H1 (cell line): ENCODE measurements at regions not wholly inside any gene's neighbourhood (a gene's known extent, or its start where the extent isn't known, plus 50 kb on each side); places are given as distances from the start of the nearest gene placed in this dataset.

Experiments
- CTCF ChIA-PET: fragments of 300-600 bp; sonication (Branson Sonifier 250); formaldehyde crosslinking; loops from one replicate; lab custom pipeline; 2021; ENCODE audit not compliant: partially characterized antibody; lab: Charles Lee
- POLR2A ChIA-PET: fragments of 300-600 bp; sonication (Branson Sonifier 250); formaldehyde crosslinking; loops from one replicate; lab custom pipeline; 2021; ENCODE audit warnings: inconsistent platforms; ENCODE audit not compliant: partially characterized antibody; lab: Charles Lee
- DNase-seq, 2 experiments: peaks; one replicate each; pipeline versions ENCODE4 v3.0.0 to v3.0.0-alpha.2; 2010 to 2022; ENCODE audit warnings: low spot score in 2 of 2, low read depth in 1 of 2, mixed read lengths in 1 of 2
- FAIRE-seq: peaks from 2 replicates; lab custom pipeline; 2011; peaks lifted over from hg19 to GRCh38; lab: Jason Lieb, UNC
- H2AFZ ChIP-seq: 2 replicates; pipeline ENCODE4 v1.8.1; 2012; ENCODE audit warnings: low read length, inconsistent platforms
- H2AK5ac ChIP-seq: 2 replicates; pipeline ENCODE4 v1.6.1; 2013; ENCODE audit warnings: low read depth, low read length
- H2BK120ac ChIP-seq: replicated peaks from 2 replicates; pipeline ENCODE3; 2013; ENCODE audit warnings: low read depth, low read length, inconsistent platforms
- H2BK12ac ChIP-seq: 2 replicates; pipeline ENCODE4 v1.6.1; 2013; ENCODE audit warnings: low read depth, low read length
- H2BK15ac ChIP-seq: 2 replicates; pipeline ENCODE4 v1.6.1; 2013; ENCODE audit warnings: low read length
- H2BK20ac ChIP-seq: 2 replicates; pipeline ENCODE4 v1.6.1; 2013; ENCODE audit warnings: low read length
- H2BK5ac ChIP-seq: 2 replicates; pipeline ENCODE4 v1.6.1; 2013; ENCODE audit warnings: low read depth, low read length
- H3K14ac ChIP-seq: 2 replicates; pipeline ENCODE4 v1.6.1; 2013; ENCODE audit warnings: inconsistent platforms; ENCODE audit not compliant: insufficient read length
- H3K18ac ChIP-seq: 2 replicates; pipeline ENCODE4 v1.6.1; 2013; ENCODE audit warnings: low read length; ENCODE audit errors: extremely low read depth
- H3K23ac ChIP-seq: 2 replicates; pipeline ENCODE4 v1.6.1; 2013; ENCODE audit warnings: inconsistent platforms; ENCODE audit not compliant: insufficient read length
- H3K23me2 ChIP-seq: 2 replicates; pipeline ENCODE4 v1.6.1; 2013; ENCODE audit warnings: low read depth, low read length
- H3K27ac ChIP-seq: 2 replicates; pipeline ENCODE4 v1.6.1; 2011; ENCODE audit warnings: low read depth, low read length, inconsistent platforms
- H3K27me3 ChIP-seq, 4 experiments: replicated peaks in 1 of 4; 1 replicate in 1 of 4; 2 replicates in 3 of 4; pipeline versions ENCODE4 v1.6.1 to v1.8.1; 2011 to 2013; ENCODE audit warnings: low read length in 3 of 4, mild to moderate bottlenecking in 3 of 4, inconsistent platforms in 2 of 4, mixed read lengths in 2 of 4, moderate library complexity in 1 of 4; ENCODE audit not compliant: control insufficient read depth in 3 of 4, insufficient read depth in 3 of 4; ENCODE audit errors: extremely low read depth in 1 of 4
- H3K36me3 ChIP-seq, 4 experiments: 2 replicates each; pipeline versions ENCODE4 v1.6.1 to v1.8.1; 2011 to 2013; ENCODE audit warnings: mild to moderate bottlenecking in 4 of 4, low read length in 3 of 4, moderate library complexity in 2 of 4, control low read depth in 1 of 4, inconsistent platforms in 1 of 4; ENCODE audit not compliant: insufficient read depth in 4 of 4, control insufficient read depth in 2 of 4
- H3K4ac ChIP-seq: replicated peaks from 2 replicates; pipeline ENCODE3; 2013; ENCODE audit warnings: low read length, low read depth, mixed read lengths, inconsistent platforms; ENCODE audit not compliant: insufficient read length
- H3K4me1 ChIP-seq, 4 experiments: replicated peaks in 1 of 4; 1 replicate in 1 of 4; 2 replicates in 3 of 4; pipeline versions ENCODE4 v1.6.1 to v1.8.1; 2011 to 2013; ENCODE audit warnings: low read length in 3 of 4, inconsistent platforms in 2 of 4, mixed read lengths in 1 of 4; ENCODE audit not compliant: insufficient read depth in 4 of 4, control insufficient read depth in 3 of 4
- H3K4me2 ChIP-seq, 2 experiments: 2 replicates each; pipeline versions ENCODE4 v1.6.1 to v1.8.1; 2011 to 2013; ENCODE audit warnings: low read depth in 2 of 2, low read length in 2 of 2, control low read depth in 1 of 2, inconsistent platforms in 1 of 2, mild to moderate bottlenecking in 1 of 2; ENCODE audit not compliant: insufficient read depth in 1 of 2
- H3K4me3 ChIP-seq, 4 experiments: fragments of 200-600, 300-600 bp in 1 of 4; sonication (generic), shearing (Covaris generic), sonication (Bioruptor Twin) in 1 of 4; 2 replicates each; pipeline versions ENCODE4 v1.5.1 to v1.8.1; 2011 to 2016; ENCODE audit warnings: low read length in 4 of 4, low read depth in 3 of 4, control low read depth in 2 of 4, inconsistent platforms in 2 of 4, mild to moderate bottlenecking in 2 of 4, mixed read lengths in 1 of 4, moderate library complexity in 1 of 4; ENCODE audit not compliant: insufficient read depth in 2 of 4; ENCODE audit errors: extremely low read depth in 1 of 4
- H3K56ac ChIP-seq: replicated peaks from 2 replicates; pipeline ENCODE3; 2013; ENCODE audit warnings: low read depth, mild to moderate bottlenecking, mixed read lengths, low read length, inconsistent platforms; ENCODE audit not compliant: insufficient read length
- H3K79me1 ChIP-seq: 2 replicates; pipeline ENCODE4 v1.6.1; 2013; ENCODE audit warnings: low read depth, low read length, control low read depth
- H3K79me2 ChIP-seq, 2 experiments: 2 replicates each; pipeline versions ENCODE4 v1.6.1 to v1.8.1; 2012 to 2013; ENCODE audit warnings: low read length in 2 of 2, mild to moderate bottlenecking in 2 of 2, inconsistent platforms in 1 of 2; ENCODE audit not compliant: insufficient read depth in 2 of 2, control insufficient read depth in 1 of 2
- H3K9ac ChIP-seq, 4 experiments: replicated peaks in 1 of 4; 1 replicate in 1 of 4; 2 replicates in 3 of 4; pipeline versions ENCODE4 v1.6.1 to v1.8.1; 2011 to 2013; ENCODE audit warnings: low read depth in 3 of 4, low read length in 3 of 4, control low read depth in 2 of 4, mild to moderate bottlenecking in 2 of 4, moderate library complexity in 2 of 4, inconsistent platforms in 1 of 4; ENCODE audit errors: extremely low read depth in 1 of 4
- H3K9me3 ChIP-seq, 2 experiments: 2 replicates each; pipeline versions ENCODE4 v1.6.1 to v1.8.1; 2012 to 2013; ENCODE audit warnings: mild to moderate bottlenecking in 2 of 2, moderate library complexity in 2 of 2, control low read depth in 1 of 2, inconsistent platforms in 1 of 2, low read depth in 1 of 2, low read length in 1 of 2, mixed read lengths in 1 of 2; ENCODE audit not compliant: insufficient read depth in 2 of 2
- H4K20me1 ChIP-seq, 2 experiments: replicated peaks in 1 of 2; 2 replicates each; pipeline versions ENCODE3 to v1.8.1; 2011 to 2013; ENCODE audit warnings: inconsistent platforms in 2 of 2, low read length in 2 of 2, mild to moderate bottlenecking in 1 of 2; ENCODE audit not compliant: insufficient read depth in 2 of 2, control insufficient read depth in 1 of 2
- H4K5ac ChIP-seq: 2 replicates; pipeline ENCODE4 v1.6.1; 2013; ENCODE audit warnings: low read length, low read depth, mixed read lengths, inconsistent platforms; ENCODE audit not compliant: insufficient read length
- H4K8ac ChIP-seq: 2 replicates; pipeline ENCODE4 v1.8.0; 2013; ENCODE audit warnings: mild to moderate bottlenecking, moderate library complexity, low read length, inconsistent platforms; ENCODE audit not compliant: insufficient read depth; ENCODE audit errors: extremely low read depth
- H4K91ac ChIP-seq: replicated peaks from 2 replicates; pipeline ENCODE3; 2013; ENCODE audit warnings: low read length, mixed read lengths, inconsistent platforms; ENCODE audit not compliant: insufficient read length
- ATF2 ChIP-seq: IDR thresholded peaks from 2 replicates; pipeline ENCODE4 v1.6.1; 2012; ENCODE audit warnings: low read length, inconsistent platforms
- EGR1 ChIP-seq: IDR thresholded peaks from 2 replicates; pipeline ENCODE4 v1.6.1; 2011; ENCODE audit warnings: low read depth, low read length, borderline replicate concordance
- GTF2F1 ChIP-seq: IDR thresholded peaks from 2 replicates; pipeline ENCODE4 v1.6.1; 2012; ENCODE audit warnings: low read depth, low read length, improper control_type of control experiment, borderline replicate concordance
- JUND ChIP-seq: IDR thresholded peaks from 2 replicates; pipeline ENCODE4 v1.6.1; 2011; ENCODE audit warnings: mild to moderate bottlenecking, improper control_type of control experiment, low read length
- NANOG ChIP-seq: IDR thresholded peaks from 2 replicates; pipeline ENCODE4 v1.6.1; 2011; ENCODE audit warnings: low read length, low read depth, mild to moderate bottlenecking, inconsistent platforms; ENCODE audit not compliant: insufficient read depth, poor library complexity, severe bottlenecking
- POLR2A ChIP-seq, 2 experiments: IDR thresholded peaks; 1 replicate in 1 of 2; 2 replicates in 1 of 2; pipeline ENCODE4 v1.6.1; 2011; ENCODE audit warnings: low read depth in 2 of 2, low read length in 2 of 2, mild to moderate bottlenecking in 2 of 2; ENCODE audit errors: control extremely low read depth in 1 of 2
- RBBP5 ChIP-seq: IDR thresholded peaks from 2 replicates; pipeline ENCODE4 v1.7.1; 2012; ENCODE audit warnings: low read depth, mild to moderate bottlenecking, inconsistent platforms, low read length, moderate library complexity, borderline replicate concordance
- SP4 ChIP-seq: IDR thresholded peaks from 2 replicates; pipeline ENCODE4 v1.6.1; 2012; ENCODE audit warnings: low read length, inconsistent platforms
- SUZ12 ChIP-seq: fragments of 200-600 bp; sonication (generic); IDR thresholded peaks from 2 replicates; pipeline ENCODE4 v1.6.1; 2012; ENCODE audit warnings: mild to moderate bottlenecking, inconsistent platforms, low read length, moderate library complexity, mixed read lengths
- TEAD4 ChIP-seq: IDR thresholded peaks from 2 replicates; pipeline ENCODE4 v1.6.1; 2012; ENCODE audit warnings: low read depth, low read length, inconsistent platforms, mixed read lengths
- USF2 ChIP-seq: IDR thresholded peaks from 2 replicates; pipeline ENCODE4 v1.6.1; 2011; ENCODE audit warnings: low read length, improper control_type of control experiment
- WGBS, 2 experiments: shearing (Covaris generic) in 1 of 2; methylation state at CpG; one replicate each; pipeline versions ENCODE4 v1.1.6 to v1.1.7; 2013 to 2015; ENCODE audit warnings: low lambda C conversion rate in 2 of 2, mixed read lengths in 2 of 2, inconsistent platforms in 1 of 2, low coverage in 1 of 2, missing lambda C conversion rate in 1 of 2; ENCODE audit not compliant: insufficient replicate concordance in 2 of 2, insufficient coverage in 1 of 2, insufficient read length in 1 of 2; ENCODE audit errors: extremely low coverage in 1 of 2, missing lambda C conversion rate in 1 of 2; 5-methylcytosine and 5-hydroxymethylcytosine counted together

DNA sequence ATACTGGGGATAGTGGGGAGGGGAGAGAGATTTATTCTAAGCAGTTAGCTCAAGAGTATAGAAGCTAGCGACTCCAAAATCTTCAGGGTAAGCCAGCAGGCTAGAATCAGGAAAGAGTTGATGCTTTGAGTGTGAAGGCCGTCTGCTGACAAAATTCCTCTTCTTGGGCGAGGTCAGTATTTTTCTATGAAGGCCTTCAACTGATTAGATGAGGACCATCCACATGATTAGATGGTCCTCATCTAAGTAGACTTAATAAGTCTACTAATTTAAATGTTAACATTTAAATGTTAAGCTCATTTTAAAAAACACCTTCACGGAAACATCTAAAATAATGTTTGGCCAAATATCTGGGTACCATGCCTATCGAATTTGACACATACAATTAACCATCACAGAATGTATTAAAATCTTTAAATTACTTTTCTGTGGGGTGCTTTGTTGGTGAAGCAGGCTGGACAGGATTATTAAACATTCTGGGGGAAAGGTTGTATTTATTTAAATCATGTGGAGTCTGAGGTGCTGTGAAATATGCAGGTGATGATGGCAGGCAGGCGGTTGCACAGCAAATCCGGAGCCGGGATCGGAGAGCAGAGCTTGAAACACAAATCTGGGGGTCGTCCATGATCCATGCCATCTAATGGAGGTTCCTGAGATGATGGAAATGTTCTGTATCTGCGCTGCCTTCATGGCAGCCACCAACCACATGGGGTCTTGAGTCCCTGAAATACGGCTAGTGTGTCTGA lies 49.8 kb upstream of the ADORA2B start:
- no peak overlapping the region for H4K8ac ChIP-seq
- no peak overlapping the region for H3K27ac ChIP-seq
- H3K9me3 ChIP-seq = no peaks in the 10 kb centered on the region
- no peaks in the 10 kb centered on the region for H3K79me1 ChIP-seq
- H3K4me2 ChIP-seq = no peak overlapping the region
- H3K4ac ChIP-seq = no peak overlapping the region
- no peak overlapping the region for H3K4me3 ChIP-seq
- H3K36me3 ChIP-seq = no peaks in the 10 kb centered on the region
- no peak overlapping the region for H2AFZ ChIP-seq
- H2BK15ac ChIP-seq = no peak overlapping the region
- H2BK120ac ChIP-seq = no peak overlapping the region
- no peaks in the 10 kb centered on the region for H3K79me2 ChIP-seq
- no peak overlapping the region for H2BK20ac ChIP-seq
- no peak overlapping the region for H3K9ac ChIP-seq
- H3K23me2 ChIP-seq = no peaks in the 10 kb centered on the region
- no peak overlapping the region for H3K14ac ChIP-seq
- H4K5ac ChIP-seq = no peak overlapping the region
- H2AK5ac ChIP-seq = no peak overlapping the region
- ChIA-PET CTCF (interaction anchor here (0.8 to 1.6 kb wide), 2 partner anchors 10 to 11 kb away, joined by 3 read pairs; no protein-coding TSS in a partner anchor), POLR2A (no interaction called here)
- no peak overlapping the region for H3K56ac ChIP-seq
- 87% methylated on average over 12 of the region's 12 CpGs; no CpG with 5 or more reads in 1 of the 2 experiments for WGBS, 2 experiments
- no peak overlapping the region for H3K23ac ChIP-seq
- no peaks in the 10 kb centered on the region for H3K27me3 ChIP-seq
- no peaks in the 10 kb centered on the region for H3K4me1 ChIP-seq
- no peak overlapping the region for H2BK5ac ChIP-seq
- no peak overlapping the region for H3K18ac ChIP-seq
- no peak overlapping the region for H2BK12ac ChIP-seq
- H4K91ac ChIP-seq = no peak overlapping the region
- FAIRE-seq (no peak), DNase-seq (no peak)
- no peaks in the 10 kb centered on the region for H4K20me1 ChIP-seq
- TF ChIP-seq ATF2 = no peak
- no peak for TF ChIP-seq SUZ12
- TF ChIP-seq NANOG = no peak
- TF ChIP-seq USF2 = no peak
- TF ChIP-seq TEAD4 = no peak
- no peak for TF ChIP-seq RBBP5
- no peak for TF ChIP-seq EGR1
- no peak for TF ChIP-seq SP4
- TF ChIP-seq GTF2F1 = no peak
- TF ChIP-seq POLR2A (IDR thresholded peaks at IDR 0.05; ENCODE audit: control extremely low read depth in 1 of 2, low read depth in 2 of 2, low read length in 2 of 2) = no peak
- TF ChIP-seq JUND = no peak
